Motor neuron (in vitro differentiated cells): ENCODE measurements at regions not wholly inside any gene's neighbourhood (a gene's known extent, or its start where the extent isn't known, plus 50 kb on each side); places are given as distances from the start of the nearest gene placed in this dataset.
A peak's percentile ranks its signal among the peaks of the same experiment; 100 is the strongest.

Experiments used
- ATAC-seq, 8 experiments: fragments of 200-7000 bp; cut with Tn5 transposase; replicated peaks in 6 of 8; 2 replicates each; pipeline ENCODE4 v1.8.0; 2021; ENCODE audit warnings: mild to moderate bottlenecking in 8 of 8, moderate library complexity in 8 of 8
- H3K27ac ChIP-seq, 2 donors: fragments of 250-450 bp; sonication (Bioruptor Pico); 2 replicates each; pipeline ENCODE4 v1.9.0; 2021; ENCODE audit warnings: antibody characterized with exemption in 2 of 2, mild to moderate bottlenecking in 2 of 2, moderate library complexity in 1 of 2
- H3K4me1 ChIP-seq, 2 donors: fragments of 250-450 bp; sonication (Bioruptor Pico); replicated peaks in 1 of 2; 2 replicates each; pipeline ENCODE4 v1.6.1; 2021; ENCODE audit warnings: antibody characterized with exemption in 2 of 2, mild to moderate bottlenecking in 2 of 2, moderate library complexity in 1 of 2
- H3K4me3 ChIP-seq, 5 donors: fragments of 250-450 bp; sonication (Bioruptor Pico); 2 replicates each; pipeline ENCODE4 v1.9.0; 2021; ENCODE audit warnings: antibody characterized with exemption in 5 of 5, mild to moderate bottlenecking in 5 of 5, moderate library complexity in 4 of 5
- WGBS, 10 experiments: fragments of 450-650 bp; shearing (Covaris generic); methylation state at CpG; one replicate each; pipeline ENCODE4 v1.0.0; 2022; 5-methylcytosine and 5-hydroxymethylcytosine counted together
- in situ Hi-C, 9 experiments: fragments of 400-800 bp; cut with MboI; loops; one replicate each; pipeline ENCODE4 v1.15.0; 2021; ENCODE audit warnings: low sequenced_read_pairs in 9 of 9, low pct_unique_long_range_greater_than_20kb in 2 of 9; ENCODE audit not compliant: unreplicated experiment in 9 of 9

- peak in 4 of 8 experiments; percentile 35 to 69 (median 57) for ATAC-seq
- 59 to 95% (median 79%) methylated on average over 3 to 9 of the region's 9 CpGs; no CpG with 5 or more reads in 1 of the 10 experiments for WGBS, 10 experiments
- in situ Hi-C loops, result no loop called here
- no peak overlapping the region for H3K4me3 ChIP-seq
- peaks cover 4 to 6% of the 10 kb centered on the region in 2 donors for H3K4me1 ChIP-seq
- no peak overlapping the region for H3K27ac ChIP-seq
These were observed 696.7 kb downstream of the DHX35 start for GRCh38 chr20:39658662-39659409.

- no peak for ATAC-seq
- peaks cover 10 to 15% of the 10 kb centered on the region in 2 donors for H3K4me1 ChIP-seq
- 40 to 100% (median 73%) methylated on average over 1 to 4 of the region's 4 CpGs; no CpG with 5 or more reads in 2 of the 10 experiments for WGBS, 10 experiments
- in situ Hi-C loops, result no loop called here
- no peak overlapping the region for H3K4me3 ChIP-seq
- H3K27ac ChIP-seq, result no peak overlapping the region
These were observed 692.0 kb downstream of the DHX35 start for GRCh38 chr20:39654171-39654570.

DNA sequence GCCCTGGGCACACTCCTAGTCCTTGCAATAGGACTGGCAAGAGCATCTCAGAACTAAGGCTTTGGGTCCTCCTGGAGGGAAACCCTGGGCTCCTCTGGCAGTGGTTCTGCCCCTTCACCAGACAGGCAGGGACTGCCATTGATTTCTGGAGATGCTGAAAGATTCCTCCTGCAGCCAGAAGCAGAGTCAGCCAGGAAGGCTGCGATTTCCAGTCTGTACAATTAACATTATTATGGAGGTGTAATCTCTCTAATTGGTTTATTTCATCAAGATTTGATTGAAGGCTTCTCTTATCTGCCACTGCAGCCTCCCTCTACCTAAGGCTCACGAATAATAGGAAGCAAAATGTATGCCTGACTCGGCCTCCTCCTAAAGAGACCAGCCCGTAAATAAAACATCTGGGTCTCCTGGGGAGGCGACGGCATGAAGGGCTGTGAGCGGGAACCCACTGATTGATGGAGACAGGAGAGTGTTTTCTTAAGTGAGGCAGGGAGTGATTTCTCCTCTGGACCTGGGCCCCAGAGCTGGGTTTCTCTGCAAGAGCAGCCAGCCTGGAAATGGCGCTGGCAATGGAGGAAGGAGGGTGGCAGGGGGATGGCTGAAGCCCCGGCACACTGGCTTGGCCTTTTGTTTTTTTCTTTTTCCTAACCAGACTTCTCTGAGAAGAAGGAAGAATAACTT, 689.6 kb downstream of the DHX35 start:
- Histone ChIP-seq H3K4me1 (peaks cover 13 to 14% of the 10 kb centered on the region in 2 donors), H3K27ac (peak overlapping the region in 1 of 2 donors; percentile 23), H3K4me3 (no peak overlapping the region)
- peak in 5 of 8 experiments; percentile 22 to 47 (median 41) for ATAC-seq
- 31 to 83% (median 55%) methylated on average over 1 to 9 of the region's 9 CpGs; no CpG with 5 or more reads in 3 of the 10 experiments for WGBS, 10 experiments
- in situ Hi-C loops, result no loop called here

DNA sequence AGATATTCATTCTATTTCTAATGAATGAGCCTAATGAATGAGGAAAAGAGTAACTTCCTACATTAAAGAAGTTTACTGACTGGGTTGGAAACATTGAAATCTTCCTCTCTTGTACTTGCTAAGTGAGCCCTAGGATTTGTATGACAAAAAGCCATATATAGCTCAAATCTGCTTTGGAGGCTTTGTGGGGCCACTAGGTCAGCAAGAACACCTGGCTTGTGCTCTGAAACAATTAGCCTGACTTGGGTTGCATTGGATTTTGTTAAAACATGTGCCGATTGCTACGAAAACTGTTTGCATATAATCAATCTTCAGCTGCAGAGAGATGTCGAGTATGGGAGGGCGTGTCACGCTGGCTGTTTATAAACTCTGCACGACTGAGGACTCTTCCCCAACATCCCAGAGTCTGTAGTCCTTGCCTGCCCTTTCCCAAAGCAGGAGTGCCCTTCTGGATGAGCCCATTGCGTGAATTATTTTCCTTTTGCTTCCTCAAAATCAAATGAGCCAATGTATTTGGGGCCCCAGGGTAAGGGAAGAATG, 684.8 kb downstream of the DHX35 start:
- ATAC-seq, result peak in 4 of 8 experiments; percentile 19 to 64 (median 54)
- H3K4me3 ChIP-seq, result no peak overlapping the region
- WGBS, 10 experiments, result 18 to 100% (median 27%) methylated on average over 1 to 6 of the region's 7 CpGs; no CpG with 5 or more reads in 3 of the 10 experiments
- in situ Hi-C loops, result no loop called here
- H3K4me1 ChIP-seq, result peaks cover 29% of the 10 kb centered on the region in 2 donors
- H3K27ac ChIP-seq, result no peak overlapping the region

- 0 to 83% (median 9%) methylated on average over 1 to 3 of the region's 3 CpGs; no CpG with 5 or more reads in 2 of the 10 experiments for WGBS, 10 experiments
- in situ Hi-C loops, result no loop called here
- H3K27ac ChIP-seq, result peak overlapping the region in 1 of 2 donors; percentile 21
- no peak overlapping the region for H3K4me3 ChIP-seq
- peak in 5 of 8 experiments; percentile 70 to 85 (median 77) for ATAC-seq
- H3K4me1 ChIP-seq, result peaks cover 22 to 25% of the 10 kb centered on the region in 2 donors
These were observed 683.0 kb downstream of the DHX35 start for GRCh38 chr20:39645131-39645530.

DNA sequence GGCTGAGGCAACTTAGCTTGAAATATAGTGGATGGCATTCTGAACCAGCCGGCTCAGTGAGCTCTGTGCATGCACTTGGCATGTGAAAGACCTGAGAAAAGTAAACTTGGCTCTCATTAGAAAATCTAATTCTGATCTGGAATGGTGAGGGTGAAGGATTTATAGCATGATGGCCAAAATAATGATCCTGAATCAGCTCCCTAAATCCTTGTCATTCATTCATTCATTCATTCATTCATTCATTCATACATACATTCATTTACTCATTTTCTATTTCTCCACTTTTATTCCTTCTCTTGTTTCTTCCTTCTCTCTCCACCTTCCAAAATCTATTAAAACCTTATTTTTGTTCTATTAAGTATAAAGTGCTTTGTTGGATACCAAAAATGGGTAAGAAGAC, 681.1 kb downstream of the DHX35 start:
- peaks cover 35 to 38% of the 10 kb centered on the region in 2 donors for H3K4me1 ChIP-seq
- 57 to 83% (median 80%) methylated on average over 1 of the region's 1 CpG; no CpG with 5 or more reads in 5 of the 10 experiments for WGBS, 10 experiments
- H3K27ac ChIP-seq, result no peak overlapping the region
- in situ Hi-C loops, result no loop called here
- no peak overlapping the region for H3K4me3 ChIP-seq
- no peak for ATAC-seq

DNA sequence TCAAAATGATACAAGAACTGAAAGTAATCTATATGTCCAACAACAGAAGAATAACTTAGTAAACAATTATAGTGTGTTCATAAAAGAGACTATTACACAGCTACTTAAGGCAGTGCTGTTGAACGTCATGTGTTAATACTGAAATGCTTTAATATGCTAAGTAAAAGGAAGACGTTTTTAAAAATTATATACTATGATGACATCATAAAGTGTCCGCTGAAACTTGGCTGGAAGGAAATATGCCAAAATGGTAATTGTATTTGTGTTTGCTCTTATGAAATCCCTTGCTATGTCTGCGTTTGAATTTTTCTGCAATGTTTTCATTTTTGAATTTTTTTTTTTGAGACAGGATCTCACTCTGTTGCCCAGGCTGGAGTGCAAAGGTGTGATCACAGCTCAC, 679.3 kb downstream of the DHX35 start:
- Histone ChIP-seq H3K27ac (no peak overlapping the region), H3K4me3 (no peak overlapping the region), H3K4me1 (peaks cover 27 to 32% of the 10 kb centered on the region in 2 donors)
- in situ Hi-C loops, result no loop called here
- ATAC-seq, result no peak
- 14 to 100% (median 89%) methylated on average over 2 to 4 of the region's 4 CpGs for WGBS, 10 experiments

DNA sequence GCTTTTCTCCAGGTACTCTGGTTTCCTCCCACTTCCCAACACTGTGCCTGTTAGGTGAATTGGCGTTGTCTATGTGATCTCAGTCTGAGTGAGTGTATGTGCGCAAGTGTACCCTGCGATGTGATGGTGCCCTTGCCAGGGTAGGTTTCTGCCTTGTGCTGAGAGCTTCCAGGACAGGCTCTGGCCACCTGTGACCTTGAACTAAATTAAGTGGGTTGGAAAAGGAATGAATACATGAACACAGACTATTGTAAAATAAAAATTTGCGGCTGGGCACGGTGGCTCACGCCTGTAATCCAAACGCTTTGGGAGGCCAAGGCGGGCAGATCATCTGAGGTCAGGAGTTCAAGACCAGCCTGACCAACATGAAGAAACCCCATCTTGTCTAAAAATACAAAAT, 678.0 kb downstream of the DHX35 start:
- peaks cover 22% of the 10 kb centered on the region in 2 donors for H3K4me1 ChIP-seq
- 60 to 100% (median 90%) methylated on average over 1 to 8 of the region's 8 CpGs; no CpG with 5 or more reads in 3 of the 10 experiments for WGBS, 10 experiments
- H3K27ac ChIP-seq, result no peak overlapping the region
- no peak for ATAC-seq
- in situ Hi-C loops, result no loop called here
- H3K4me3 ChIP-seq, result no peak overlapping the region

- Histone ChIP-seq H3K4me1 (peaks cover 14 to 16% of the 10 kb centered on the region in 2 donors), H3K4me3 (no peak overlapping the region), H3K27ac (no peak overlapping the region)
- peak in 5 of 8 experiments; percentile 94 to 99 (median 98) for ATAC-seq
- in situ Hi-C loops, result no loop called here
- WGBS, 10 experiments, result 0 to 80% (median 0%) methylated on average over 1 to 2 of the region's 2 CpGs; no CpG with 5 or more reads in 2 of the 10 experiments
These were observed 676.6 kb downstream of the DHX35 start for GRCh38 chr20:39638731-39639130.

DNA sequence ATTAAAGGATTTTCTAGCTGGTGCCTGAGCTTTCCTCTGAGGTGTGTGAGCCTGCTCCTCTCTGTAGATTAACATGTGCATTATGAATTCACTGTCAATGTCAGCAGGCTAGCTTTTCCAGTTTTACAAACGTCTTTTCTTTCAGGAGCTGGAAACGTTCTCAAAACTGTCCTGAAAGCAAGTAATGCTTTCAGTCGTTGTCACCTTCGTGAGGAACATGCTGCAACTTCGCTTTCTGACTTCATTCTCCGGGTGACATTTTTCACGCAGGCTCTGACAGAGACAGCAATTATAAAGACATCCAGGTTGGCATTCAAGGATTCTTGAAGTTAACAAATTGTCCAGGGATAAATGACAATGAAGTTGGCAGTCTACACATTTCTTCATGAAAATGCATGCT, 671.5 kb downstream of the DHX35 start:
- 20 to 87% (median 44%) methylated on average over 1 to 7 of the region's 7 CpGs; no CpG with 5 or more reads in 1 of the 10 experiments for WGBS, 10 experiments
- H3K27ac ChIP-seq, result no peak overlapping the region
- no peak overlapping the region for H3K4me3 ChIP-seq
- no peak for ATAC-seq
- in situ Hi-C loops, result no loop called here
- H3K4me1 ChIP-seq, result peaks cover 4 to 8% of the 10 kb centered on the region in 2 donors

GRCh38 chr20:39632757-39633156, 670.6 kb downstream of the DHX35 start:
- Histone ChIP-seq H3K4me3 (no peak overlapping the region), H3K27ac (no peak overlapping the region), H3K4me1 (peaks cover 0 to 4% of the 10 kb centered on the region in 2 donors)
- in situ Hi-C loops, result no loop called here
- no peak for ATAC-seq

DNA sequence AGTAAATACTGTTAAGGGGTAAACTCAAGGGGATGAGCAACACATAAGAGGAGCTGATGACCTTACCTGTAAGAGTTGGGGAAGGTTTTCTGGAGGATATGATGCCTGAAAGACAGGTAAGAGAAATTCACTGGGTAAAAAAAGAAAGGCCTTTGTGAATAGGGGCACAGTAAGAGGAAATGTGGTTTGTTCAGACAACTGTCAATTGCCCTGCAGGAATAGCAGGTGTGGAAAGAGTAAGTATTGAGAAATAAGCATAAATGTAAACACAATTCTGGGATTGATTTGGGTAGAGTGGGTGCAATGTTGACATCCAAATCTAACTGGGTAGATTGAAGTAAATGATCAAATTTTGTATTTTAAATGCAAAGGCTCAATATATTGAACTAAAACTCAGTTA, 670.0 kb downstream of the DHX35 start:
- H3K4me1 ChIP-seq, result peaks cover 0 to 4% of the 10 kb centered on the region in 2 donors
- H3K27ac ChIP-seq, result no peak overlapping the region
- in situ Hi-C loops, result no loop called here
- H3K4me3 ChIP-seq, result no peak overlapping the region
- ATAC-seq, result no peak

- in situ Hi-C loops, result no loop called here
- H3K27ac ChIP-seq, result no peak overlapping the region
- ATAC-seq, result peak in 2 of 8 experiments; percentile 17 to 29
- H3K4me1 ChIP-seq, result peaks cover 0 to 4% of the 10 kb centered on the region in 2 donors
- H3K4me3 ChIP-seq, result no peak overlapping the region
These were observed 669.4 kb downstream of the DHX35 start for GRCh38 chr20:39631557-39631956.
